Activated CD4-positive, alpha-beta T cell treated with anti-CD3 and anti-CD28 coated beads, Interleukin-2, amount 50 U/mL, for 24 hours (primary cell): ENCODE measurements at regions not wholly inside any gene's neighbourhood (a gene's known extent, or its start where the extent isn't known, plus 50 kb on each side); places are given as distances from the start of the nearest gene placed in this dataset.
"Not testable (repeated sequence)": the region's sequence is repeated elsewhere in the genome, so short reads cannot be mapped to it uniquely, and the experiment has no call there.

Experiments used
- DNase-seq, 2 donors: peaks; one replicate each; pipeline ENCODE4 v3.0.0-alpha.2; 2020; ENCODE audit warnings: low read depth in 1 of 2, low spot score in 1 of 2

DNA sequence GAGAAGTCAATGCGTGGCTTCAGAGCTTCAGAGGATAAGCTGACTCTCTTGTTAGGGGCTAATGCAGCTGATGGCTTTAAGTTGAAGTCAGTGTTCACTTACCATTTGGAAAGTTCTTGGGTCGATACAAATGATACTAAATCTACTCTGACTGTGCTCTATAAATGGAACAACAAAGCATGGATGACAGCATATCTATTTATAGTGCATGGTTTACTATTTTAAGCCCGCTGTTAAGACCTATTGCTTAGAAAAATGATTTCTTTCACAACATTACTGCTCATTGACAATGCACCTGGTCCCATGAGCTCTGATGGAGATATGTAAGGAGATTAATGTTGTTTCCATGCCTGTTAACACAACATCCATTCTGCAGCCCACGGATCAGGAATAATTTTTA, 435.7 kb downstream of the MAT2B start:
- DNase-seq = no peak

DNA sequence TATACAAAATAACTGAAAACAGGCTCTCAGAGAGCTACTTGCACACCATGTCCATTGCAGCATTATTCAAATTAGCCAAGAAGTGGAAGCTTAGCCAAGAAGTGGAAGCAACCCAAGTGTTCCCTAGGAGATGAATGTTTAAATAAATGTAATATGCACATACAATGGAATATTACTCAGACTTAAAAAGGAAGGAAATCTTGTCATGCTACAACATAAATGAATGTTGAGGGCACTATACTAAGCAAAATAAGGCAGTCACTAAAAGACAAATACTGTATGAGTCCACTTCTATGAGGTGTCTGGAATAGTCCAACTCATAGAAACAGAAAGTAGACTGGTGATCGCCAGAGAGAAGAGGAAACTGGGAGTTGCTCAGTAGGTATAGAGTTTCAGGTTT, 438.1 kb downstream of the MAT2B start:
- DNase-seq = no peak

DNA sequence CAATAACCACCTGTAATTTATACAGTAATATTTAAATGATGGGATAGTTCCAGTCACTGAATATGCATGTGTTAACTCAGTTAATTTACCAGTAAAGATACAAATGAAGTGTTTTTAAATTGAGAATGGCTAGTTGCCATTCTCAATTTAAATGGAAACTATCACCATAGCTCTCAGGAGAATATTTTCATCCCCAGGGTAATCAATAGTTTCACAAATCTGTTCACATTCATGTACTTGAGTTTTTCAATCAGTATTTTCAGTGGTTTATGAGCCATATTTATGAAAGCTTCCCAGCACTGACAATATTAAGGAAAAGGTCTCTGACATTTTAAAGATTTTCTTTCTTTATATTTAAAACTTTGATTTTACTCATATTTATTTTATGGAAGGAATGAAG, 439.3 kb downstream of the MAT2B start:
- DNase-seq = no peak

DNA sequence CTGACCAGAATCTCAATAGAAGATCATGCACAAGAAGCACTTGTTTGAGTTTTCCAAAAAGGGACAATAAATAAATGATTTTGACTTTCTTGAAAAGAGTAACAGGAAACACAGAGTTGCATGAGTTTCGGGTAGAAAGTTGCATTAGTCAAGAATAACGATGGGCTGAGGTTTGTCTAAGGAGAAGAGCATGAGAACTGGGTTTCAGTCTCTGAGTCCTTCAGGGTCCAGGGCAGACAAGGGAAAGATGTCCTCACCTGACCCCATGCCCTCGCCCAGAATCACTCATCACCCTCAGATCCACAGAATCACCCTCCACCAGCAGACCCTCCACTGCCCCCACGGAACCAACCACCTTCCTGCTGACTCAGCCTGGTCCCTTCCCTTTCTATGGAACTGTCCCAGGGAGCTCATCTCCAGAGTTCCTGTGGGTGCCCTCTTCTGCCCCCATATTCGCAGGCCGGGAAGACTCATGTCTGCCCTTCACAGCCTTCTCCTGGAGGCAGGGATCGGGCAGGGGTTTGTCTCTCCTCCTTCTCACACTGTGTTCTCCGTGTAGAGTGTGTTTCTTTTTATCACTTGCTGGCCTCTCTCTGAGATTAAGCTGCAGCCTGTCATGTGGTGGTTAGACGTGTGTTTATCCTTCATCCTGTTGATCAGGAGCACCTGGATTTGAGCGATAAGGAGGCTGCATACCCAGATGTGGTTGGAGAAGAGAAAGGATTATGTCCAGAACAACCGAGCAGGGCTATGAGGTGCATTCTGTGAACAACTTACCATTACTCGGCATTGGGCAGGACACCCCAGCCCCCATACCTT, 442.6 kb downstream of the MAT2B start:
- no peak for DNase-seq

DNA sequence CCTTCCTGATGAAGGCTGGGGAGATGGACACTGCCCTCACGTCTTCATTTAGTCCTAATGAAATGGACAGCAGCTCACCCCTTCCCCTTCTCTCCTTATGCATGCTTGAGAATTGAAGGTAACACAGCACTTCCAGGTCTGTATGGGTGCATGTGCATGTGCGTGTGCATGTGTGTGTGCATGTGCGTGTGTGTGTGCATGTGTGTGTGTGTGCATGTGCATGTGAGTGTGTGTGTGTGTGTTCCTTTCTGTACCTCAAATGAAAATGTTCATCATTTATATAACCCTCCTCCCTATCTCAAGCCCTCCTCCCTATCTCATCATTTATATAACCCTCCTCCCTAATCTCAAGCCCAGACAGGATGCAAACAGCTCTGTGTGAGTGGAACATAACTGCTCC, 444.8 kb downstream of the MAT2B start:
- no peak for DNase-seq

DNA sequence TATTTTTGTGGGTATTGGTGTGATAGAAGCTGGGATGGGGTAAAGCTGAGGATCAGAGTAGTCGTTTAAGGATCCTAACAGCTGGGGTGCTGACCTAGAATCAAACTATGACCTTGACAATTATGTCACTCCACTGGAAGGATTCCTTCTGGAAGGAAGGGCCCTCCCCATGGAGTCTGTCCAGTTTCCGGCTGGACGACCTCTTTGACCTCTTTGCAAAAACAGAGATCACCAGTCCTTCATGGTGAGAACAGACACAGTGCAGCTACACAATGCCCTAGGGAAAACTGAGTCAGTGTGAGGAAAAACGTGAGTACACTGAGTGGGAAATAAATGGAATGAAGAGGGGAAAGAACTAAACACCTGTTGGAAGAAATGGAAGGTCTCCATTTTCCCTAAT, 445.6 kb downstream of the MAT2B start:
- DNase-seq = no peak

DNA sequence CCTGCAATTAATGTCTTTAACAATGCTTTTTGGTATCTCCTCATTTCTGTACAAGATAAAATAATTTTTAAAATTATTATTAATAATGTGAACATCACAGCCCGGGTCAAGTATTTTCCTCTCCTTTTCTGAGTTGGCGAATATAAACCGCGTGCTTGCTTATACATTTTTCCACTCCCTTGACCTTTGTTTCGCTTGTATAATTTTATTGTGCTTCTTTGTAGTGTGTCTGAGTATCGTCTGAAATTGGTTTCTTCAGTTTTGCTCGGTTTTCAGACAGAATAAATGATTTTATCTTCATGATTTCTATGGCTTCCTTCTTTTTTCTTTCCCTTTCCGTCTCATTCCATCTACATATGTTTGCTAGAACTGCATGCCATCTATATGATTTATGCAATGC, 448.5 kb downstream of the MAT2B start:
- DNase-seq = no peak

DNA sequence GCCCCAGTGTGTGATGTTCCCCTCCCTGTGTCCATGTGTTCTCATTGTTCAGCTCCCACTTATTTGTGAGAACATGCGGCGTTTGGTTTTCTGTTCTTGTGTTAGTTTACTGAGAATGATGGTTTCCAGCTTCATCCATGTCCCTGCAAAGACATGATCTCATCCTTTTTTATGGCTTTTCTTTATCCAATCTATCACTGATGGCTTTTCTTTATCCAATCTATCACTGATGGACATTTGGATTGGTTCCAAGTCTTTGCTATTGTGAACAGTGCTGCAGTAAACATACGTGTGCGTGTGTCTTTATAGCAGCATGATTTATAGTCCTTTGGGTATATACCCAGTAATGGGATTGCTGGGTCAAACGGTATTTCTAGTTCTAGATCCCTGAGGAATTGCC, 455.8 kb downstream of the MAT2B start:
- not testable (repeated sequence) for DNase-seq

DNA sequence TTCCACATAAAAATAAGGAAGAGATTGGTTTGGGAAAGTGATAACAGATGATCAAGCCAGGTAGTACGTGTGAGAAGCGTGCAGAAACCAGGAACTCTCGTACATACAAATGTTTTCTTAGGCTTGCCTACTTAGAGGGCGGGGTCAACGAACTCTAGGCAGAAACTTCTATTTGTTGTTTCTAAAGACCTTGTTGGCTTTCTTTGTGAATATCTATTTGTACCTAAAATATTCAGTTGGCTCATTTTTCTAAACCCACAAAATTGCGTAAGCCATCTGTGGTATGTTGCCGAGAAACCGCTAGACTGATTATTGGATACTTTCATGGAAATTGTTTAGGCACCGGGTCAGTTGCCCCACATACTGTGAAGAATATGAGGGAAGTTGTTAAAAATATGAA, 458.5 kb downstream of the MAT2B start:
- no peak for DNase-seq

DNA sequence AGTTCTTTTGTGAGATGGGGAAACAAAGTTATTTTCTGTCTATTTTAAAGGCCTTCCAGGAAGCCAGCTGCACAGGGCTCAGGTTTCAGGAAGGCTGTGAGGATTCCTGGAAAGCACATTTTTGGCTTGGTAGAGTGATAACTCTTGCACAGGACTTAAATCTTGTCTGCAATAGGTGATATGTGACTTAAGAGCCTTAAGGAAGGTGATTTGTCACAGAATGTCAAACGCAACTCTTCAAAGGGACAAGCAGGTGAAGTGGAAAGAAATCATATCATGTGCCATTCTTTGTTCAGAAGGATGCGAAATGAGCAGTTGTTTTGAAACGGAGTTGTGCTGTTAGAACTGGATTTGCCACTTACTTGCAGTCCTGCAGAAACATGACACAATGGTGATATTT, 459.3 kb downstream of the MAT2B start:
- DNase-seq = no peak

DNA sequence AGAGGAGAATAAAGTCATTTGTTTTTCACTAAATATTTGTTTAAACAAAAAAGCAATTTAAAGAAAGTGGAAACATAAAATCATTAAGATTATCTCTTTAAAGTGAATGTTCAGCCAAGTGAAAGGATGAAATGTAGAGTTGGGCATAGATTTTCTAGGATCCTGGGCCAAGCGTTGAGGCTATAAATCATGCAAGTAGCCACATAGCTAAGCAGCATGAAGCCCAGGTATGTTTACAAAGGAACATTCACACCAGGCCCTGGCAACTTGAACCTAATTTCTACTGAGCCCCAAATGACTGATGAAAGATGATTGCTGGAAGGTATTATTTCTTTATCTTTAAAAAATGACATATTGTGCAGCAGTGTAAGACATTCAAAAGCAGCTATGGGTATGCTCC, 461.8 kb downstream of the MAT2B start:
- no peak for DNase-seq

DNA sequence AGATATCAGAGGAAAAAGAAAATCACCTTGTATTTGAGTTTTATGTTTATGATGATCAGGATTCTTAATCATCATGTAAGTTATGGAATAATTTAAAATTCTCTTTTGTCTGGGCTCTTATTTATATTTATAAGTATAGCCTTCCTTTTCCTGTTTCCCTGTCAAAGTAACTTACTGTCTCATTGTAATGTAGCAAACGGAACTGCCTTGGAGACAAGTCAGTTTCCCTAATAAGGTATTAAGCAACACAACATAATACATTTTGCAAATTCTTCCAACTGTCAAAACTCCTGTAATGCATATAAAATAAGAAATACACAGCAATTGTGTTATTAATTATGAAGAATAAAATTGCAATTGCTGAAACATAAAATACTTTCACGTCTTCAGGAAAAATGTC, 463.2 kb downstream of the MAT2B start:
- DNase-seq = no peak

DNA sequence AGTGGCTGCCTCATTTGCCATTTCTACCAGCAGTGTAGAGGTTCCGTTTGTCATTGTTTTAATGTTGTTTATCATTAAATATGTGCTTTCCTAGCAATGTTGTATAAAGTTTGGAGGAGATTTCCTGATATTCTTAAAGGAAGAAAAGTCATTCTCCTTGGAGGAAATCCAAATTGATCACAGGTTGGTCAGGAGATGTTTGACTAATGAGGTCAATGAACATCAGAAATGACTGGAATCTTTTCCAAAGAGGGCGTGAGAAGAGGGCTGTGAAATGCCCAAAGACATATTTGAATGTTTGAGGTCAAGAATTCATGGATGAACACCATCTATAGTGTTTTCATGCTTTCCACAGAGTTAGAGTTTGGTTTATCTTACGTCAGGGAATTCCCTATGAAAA, 471.3 kb downstream of the MAT2B start:
- no peak for DNase-seq

DNA sequence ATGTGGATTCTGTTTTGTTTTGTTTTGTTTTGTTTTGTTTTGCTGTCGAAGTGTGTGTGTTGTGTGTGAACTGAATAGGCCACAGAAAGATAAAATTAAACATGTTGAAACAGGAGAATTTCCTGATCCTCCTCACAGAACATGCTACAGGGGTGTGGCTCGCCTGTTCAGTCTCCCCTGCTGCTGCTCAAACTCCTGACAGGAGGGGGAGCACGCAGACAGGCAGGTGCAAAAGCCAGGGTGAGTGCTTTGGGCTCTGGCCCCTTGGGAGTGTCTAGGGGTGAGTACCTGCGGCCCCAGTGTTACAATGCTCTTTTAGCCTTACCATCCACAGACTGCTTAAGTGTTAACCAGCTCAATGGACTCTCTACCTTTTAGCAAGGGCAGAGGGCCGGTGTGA, 473.5 kb downstream of the MAT2B start:
- DNase-seq = no peak

DNA sequence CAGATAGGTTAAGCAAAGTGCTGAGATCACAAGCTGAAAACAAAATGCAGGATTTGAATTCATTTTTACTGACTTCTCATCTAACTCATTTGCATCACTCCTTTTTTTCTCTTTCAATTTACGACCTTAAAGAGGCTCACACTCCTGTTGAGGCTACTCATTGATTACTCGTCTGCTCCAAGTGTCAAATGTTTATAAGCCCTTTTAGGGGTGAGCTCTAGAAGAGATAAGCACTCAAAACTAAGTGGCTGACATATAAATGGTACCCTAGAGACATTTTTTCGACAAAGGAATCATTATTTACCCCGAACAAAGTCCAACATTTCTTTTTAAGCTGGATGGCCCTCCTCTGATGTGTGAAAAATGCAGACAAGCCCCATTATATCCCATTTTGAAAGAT, 483.1 kb downstream of the MAT2B start:
- DNase-seq = no peak

DNA sequence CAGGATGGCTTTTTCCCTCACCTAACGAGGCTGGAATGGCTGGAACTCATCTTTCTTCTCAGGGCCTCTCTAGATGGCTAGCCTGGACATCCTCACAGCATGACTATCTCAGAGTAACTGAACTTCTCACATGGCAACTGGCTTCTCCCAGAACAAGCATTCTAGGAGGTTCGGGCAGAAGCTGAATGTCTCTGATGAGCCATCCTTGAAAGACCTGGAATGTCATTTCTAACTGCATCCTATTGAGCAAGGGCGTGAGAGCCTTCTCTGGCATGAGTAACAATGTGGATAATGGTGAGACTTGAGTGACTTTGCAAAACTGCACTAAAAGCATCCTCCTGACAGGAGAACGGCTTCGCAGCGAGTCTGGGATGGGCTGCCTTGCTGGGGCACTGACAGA, 487.7 kb downstream of the MAT2B start:
- no peak for DNase-seq

DNA sequence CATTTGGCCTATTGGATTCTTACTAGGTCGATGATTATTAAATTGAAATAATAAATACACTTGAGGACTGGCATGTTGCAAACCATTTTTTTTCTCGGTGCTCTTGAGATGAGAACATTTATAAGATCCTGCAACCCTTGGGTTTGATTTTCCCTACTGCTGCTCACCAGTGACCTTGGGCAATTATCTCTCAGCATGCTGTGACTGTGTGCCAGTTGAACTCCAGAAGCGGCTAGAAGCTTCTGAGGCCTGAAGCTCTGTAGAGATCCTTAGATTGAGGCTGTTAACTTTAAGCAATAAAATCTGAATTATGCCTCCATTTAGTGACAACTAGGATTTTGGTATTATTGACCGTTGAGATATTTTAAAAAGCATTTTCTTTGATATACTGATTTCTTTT, 489.8 kb downstream of the MAT2B start:
- no peak for DNase-seq

DNA sequence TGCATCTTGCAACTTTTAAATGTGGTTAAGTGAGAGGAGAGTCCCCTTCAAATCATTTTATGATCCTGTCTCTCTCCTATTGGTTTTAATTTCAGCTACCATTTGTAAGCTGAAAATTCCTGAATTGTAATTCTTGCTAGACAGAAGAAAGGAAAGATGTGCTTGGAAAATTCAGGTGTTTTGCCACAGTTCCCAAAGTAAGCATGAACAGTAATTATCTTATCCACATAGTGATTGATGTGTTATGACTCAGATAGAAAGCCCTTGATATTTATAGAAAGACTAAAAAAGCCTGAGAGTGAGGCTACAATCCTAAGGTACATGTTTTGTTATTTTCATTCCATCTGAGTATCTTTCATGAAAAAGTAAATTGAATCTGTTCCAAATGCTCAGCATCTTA, 492.5 kb downstream of the MAT2B start:
- DNase-seq = no peak

DNA sequence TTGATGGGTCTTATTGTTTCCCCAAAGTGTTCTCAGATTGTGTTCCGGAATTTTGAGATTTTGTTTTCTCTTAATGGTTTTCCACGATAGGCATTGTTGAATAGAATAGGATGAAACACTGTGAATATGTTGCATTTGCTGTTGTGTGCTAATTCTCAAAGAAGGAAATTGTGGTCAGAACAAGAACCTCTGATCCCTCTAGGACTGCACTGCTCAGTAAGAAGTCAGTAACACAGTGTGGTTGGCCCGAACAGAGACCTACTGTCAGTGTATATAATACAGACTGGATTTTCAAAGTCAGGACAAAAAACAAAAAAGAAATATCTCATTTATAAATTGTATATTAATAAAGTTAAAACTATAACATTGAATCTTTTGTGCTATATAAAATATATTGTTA, 494.8 kb downstream of the MAT2B start:
- DNase-seq = no peak

DNA sequence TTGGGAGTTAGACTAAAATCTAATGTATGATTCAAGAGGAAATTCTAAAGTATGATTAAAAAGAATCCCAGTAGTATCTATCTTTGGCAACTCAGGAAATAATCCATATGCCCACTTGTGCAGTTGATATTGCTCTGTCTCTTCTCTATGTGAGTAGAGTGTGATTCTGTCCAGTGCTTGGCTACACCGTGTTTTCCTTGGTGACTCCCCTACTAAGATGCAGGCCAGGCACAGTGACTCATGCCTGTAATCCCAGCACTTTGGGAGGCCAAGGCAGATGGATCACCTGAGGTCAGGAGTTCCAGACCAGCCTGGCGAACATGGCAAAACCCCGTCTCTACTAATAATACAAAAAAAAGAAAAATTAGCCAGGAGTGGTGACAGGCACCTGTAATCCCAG, 495.4 kb downstream of the MAT2B start:
- no peak for DNase-seq

DNA sequence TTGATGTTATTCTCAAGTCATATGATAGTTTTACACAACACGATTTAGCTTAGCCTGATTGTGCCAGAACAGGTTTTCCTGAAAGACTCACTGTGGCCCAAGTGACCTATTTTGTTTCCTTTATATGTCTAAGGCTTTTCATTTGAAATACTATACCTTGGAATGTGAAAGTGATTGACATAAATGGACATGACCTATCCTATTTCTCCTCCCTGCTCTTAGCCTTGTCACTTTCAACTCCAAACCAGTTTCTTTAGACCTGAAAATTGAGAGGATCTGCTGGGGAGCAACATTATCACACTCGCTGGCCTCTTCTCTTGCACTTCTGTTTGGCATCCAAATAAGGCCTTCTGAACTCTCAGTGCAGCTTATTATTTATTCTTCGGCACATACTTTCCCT, 496.8 kb downstream of the MAT2B start:
- no peak for DNase-seq

DNA sequence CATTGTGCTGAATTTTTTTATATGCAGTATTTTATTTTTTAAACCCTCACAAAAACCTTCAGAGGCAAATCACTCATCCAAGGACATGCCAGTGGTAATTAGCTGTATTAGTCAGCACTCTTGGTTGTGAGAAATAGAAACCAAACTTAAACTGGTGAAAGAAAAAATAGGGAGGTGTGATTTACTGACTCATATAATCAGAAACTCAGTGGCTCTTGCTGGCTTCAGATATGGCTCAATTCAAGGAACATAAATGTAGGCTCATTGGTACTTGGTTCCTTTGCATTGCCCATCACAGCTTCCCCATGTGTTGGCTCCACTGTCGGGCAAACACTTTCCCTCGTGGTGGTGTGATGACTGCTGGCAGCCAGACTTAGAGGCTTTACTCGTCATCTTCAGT, 497.2 kb downstream of the MAT2B start:
- no peak for DNase-seq

DNA sequence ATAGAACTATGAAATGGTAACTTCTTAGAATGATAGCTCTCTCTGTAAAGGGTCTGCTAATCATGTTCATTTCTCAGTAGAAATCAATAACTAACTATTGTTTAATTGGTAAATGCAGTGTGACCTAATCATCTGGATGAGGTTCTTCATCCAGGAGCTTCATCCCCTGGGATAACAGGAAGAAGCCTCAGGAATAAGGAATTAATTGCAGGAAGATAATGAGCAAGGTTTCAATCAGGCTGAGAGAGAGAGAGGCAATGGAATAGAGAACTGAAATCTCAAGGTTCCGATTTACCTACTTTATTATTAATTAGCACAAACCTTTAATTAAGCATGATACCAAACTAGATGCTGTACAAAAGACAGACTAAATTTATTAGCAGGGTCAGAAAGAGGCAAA, 499.7 kb downstream of the MAT2B start:
- no peak for DNase-seq

DNA sequence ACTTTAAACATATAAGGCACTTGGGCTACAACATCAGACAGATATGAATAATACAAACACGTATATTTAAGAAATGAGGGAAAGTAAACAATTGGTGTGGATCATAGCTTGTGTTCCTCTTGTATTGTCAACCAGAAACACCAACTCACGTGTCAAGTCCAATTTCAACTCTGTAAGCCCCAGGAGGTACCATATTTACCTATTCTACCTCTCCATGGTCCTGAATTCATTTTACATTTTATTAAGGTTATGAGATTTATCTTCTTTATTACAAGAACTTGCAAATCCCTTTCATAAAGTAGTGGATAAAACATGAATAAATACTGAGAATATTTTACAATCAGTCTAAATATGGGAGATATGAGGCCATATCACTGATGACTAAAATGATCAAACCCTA, 501.6 kb downstream of the MAT2B start:
- DNase-seq = no peak
